Suprapubic skin (tissue), 4 donors: ENCODE measurements at regions not wholly inside any gene's neighbourhood (a gene's known extent, or its start where the extent isn't known, plus 50 kb on each side); places are given as distances from the start of the nearest gene placed in this dataset.

ENCODE experiments used
- EP300 ChIP-seq: sonication (generic); formaldehyde crosslinking; IDR thresholded peaks from one replicate; pipeline ENCODE4 v1.6.1; 2017; ENCODE audit warnings: antibody characterized with exemption
- POLR2A ChIP-seq, 2 donors: fragments of 450-650 bp; IDR thresholded peaks; one replicate each; pipeline ENCODE4 v1.6.1; 2017; ENCODE audit warnings: antibody characterized with exemption in 2 of 2, mild to moderate bottlenecking in 2 of 2, moderate library complexity in 2 of 2
- POLR2AphosphoS5 ChIP-seq, 3 donors: sonication (generic); formaldehyde crosslinking; IDR thresholded peaks; one replicate each; pipeline ENCODE4 v1.6.1; 2017; ENCODE audit warnings: antibody characterized with exemption in 3 of 3
- TF ChIP-seq, protein P1 (sequence below), 2 donors: fragments of 200-600 bp in 1 of 2; fragments of 450-650 bp in 1 of 2; sonication (generic) in 1 of 2; IDR thresholded peaks; one replicate each; pipeline ENCODE4 v1.5.1; 2016 to 2019; ENCODE audit warnings: antibody characterized with exemption in 2 of 2, mild to moderate bottlenecking in 1 of 2, moderate library complexity in 1 of 2

DNA sequence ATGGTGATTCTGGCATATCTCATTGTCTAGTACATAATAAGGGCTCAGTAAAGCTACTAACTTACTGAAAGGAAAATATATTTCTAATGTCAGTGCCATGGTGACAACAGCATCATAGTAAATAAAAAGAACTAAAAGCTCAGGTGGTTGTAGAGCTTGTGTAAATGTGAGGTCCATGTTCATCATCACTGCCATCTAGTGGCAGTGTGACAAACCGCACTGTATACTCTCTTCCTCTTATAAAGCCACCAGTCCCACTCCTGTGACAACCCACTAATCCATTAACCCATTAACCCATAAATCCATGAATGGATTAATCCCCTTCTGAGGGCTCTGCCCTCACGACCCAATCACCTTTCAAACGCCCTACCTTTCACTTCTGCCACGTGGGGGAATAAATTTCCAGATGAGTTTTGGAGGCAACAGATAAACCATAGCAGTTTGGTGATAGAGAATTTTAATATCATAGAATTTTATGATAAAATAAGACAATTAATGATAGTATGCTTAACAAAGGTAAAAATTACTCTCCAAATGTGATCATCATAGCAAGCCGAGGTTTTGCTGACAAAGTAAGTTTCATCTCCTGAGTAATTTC is 160.4 kb upstream of the SGCG start:
- TF ChIP-seq, protein P1, sequence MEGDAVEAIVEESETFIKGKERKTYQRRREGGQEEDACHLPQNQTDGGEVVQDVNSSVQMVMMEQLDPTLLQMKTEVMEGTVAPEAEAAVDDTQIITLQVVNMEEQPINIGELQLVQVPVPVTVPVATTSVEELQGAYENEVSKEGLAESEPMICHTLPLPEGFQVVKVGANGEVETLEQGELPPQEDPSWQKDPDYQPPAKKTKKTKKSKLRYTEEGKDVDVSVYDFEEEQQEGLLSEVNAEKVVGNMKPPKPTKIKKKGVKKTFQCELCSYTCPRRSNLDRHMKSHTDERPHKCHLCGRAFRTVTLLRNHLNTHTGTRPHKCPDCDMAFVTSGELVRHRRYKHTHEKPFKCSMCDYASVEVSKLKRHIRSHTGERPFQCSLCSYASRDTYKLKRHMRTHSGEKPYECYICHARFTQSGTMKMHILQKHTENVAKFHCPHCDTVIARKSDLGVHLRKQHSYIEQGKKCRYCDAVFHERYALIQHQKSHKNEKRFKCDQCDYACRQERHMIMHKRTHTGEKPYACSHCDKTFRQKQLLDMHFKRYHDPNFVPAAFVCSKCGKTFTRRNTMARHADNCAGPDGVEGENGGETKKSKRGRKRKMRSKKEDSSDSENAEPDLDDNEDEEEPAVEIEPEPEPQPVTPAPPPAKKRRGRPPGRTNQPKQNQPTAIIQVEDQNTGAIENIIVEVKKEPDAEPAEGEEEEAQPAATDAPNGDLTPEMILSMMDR (IDR thresholded peaks at IDR 0.05): peak; percentile 8 to 78
- TF ChIP-seq POLR2A (IDR thresholded peaks at IDR 0.05) (no peak), EP300 (no peak), POLR2AphosphoS5 (IDR thresholded peaks at IDR 0.05) (no peak)
